SK-N-SH treated with all-trans-retinoic acid at 6 μM for 48 hours (cell line): ENCODE measurements at regions not wholly inside any gene's neighbourhood (a gene's known extent, or its start where the extent isn't known, plus 50 kb on each side); places are given as distances from the start of the nearest gene placed in this dataset.
"Not testable (repeated sequence)": the region's sequence is repeated elsewhere in the genome, so short reads cannot be mapped to it uniquely, and the experiment has no call there.

ENCODE experiments used
- ATAC-seq: fragments of 200-7000 bp; cut with Tn5 transposase; 3 replicates; pipeline ENCODE4 v1.9.1; 2020; ENCODE audit warnings: mild to moderate bottlenecking, moderate library complexity
- ARNTL ChIP-seq: fragments of 450-650 bp; formaldehyde crosslinking; IDR thresholded peaks from 2 replicates; pipeline ENCODE4 v1.5.0; 2020; ENCODE audit warnings: low read depth, mild to moderate bottlenecking, moderate library complexity, borderline replicate concordance
- BACH2 ChIP-seq: fragments of 250-450 bp; sonication (Bioruptor Pico); IDR thresholded peaks from 2 replicates; pipeline ENCODE4 v1.9.0; 2021; ENCODE audit warnings: mild to moderate bottlenecking, borderline replicate concordance
- CSDC2 ChIP-seq: fragments of 250-450 bp; sonication (Bioruptor Pico); IDR thresholded peaks from 2 replicates; pipeline ENCODE4 v1.5.0; 2020; ENCODE audit warnings: mild to moderate bottlenecking, moderate library complexity
- ESRRG ChIP-seq: fragments of 250-450 bp; sonication (Bioruptor Pico); IDR thresholded peaks from 2 replicates; pipeline ENCODE4 v1.6.1; 2021; ENCODE audit warnings: mild to moderate bottlenecking
- GLIS3 ChIP-seq: fragments of 250-450 bp; sonication (Bioruptor Pico); IDR thresholded peaks from 2 replicates; pipeline ENCODE4 v1.5.0; 2020; ENCODE audit warnings: mild to moderate bottlenecking, moderate library complexity
- ISL1 ChIP-seq: fragments of 250-450 bp; sonication (Bioruptor Pico); IDR thresholded peaks from 2 replicates; pipeline ENCODE4 v2.1.2; 2022; ENCODE audit warnings: mild to moderate bottlenecking, moderate library complexity
- OSR1 ChIP-seq: fragments of 250-450 bp; sonication (Bioruptor Pico); IDR thresholded peaks from 2 replicates; pipeline ENCODE4 v1.8.0; 2022; ENCODE audit warnings: moderate library complexity, mild to moderate bottlenecking, inconsistent platforms
- PATZ1 ChIP-seq: fragments of 250-450 bp; sonication (Bioruptor Pico); IDR thresholded peaks from 2 replicates; pipeline ENCODE4 v1.8.0; 2020; ENCODE audit warnings: mild to moderate bottlenecking, moderate library complexity, borderline replicate concordance
- PPARA ChIP-seq: fragments of 250-450 bp; sonication (Bioruptor Pico); IDR thresholded peaks from 2 replicates; pipeline ENCODE4 v1.5.0; 2020; ENCODE audit warnings: mild to moderate bottlenecking, borderline replicate concordance
- SNAI2 ChIP-seq: fragments of 250-450 bp; sonication (Bioruptor Pico); IDR thresholded peaks from 2 replicates; pipeline ENCODE4 v1.5.0; 2020; ENCODE audit warnings: mild to moderate bottlenecking, moderate library complexity
- TCF4 ChIP-seq: fragments of 250-450 bp; sonication (Bioruptor Pico); IDR thresholded peaks from 2 replicates; pipeline ENCODE4 v1.8.0; 2021; ENCODE audit warnings: mild to moderate bottlenecking, moderate library complexity, borderline replicate concordance
- TOX ChIP-seq: fragments of 250-450 bp; sonication (Bioruptor Pico); IDR thresholded peaks from 2 replicates; pipeline ENCODE4 v1.8.0; 2021; ENCODE audit warnings: mild to moderate bottlenecking, moderate library complexity, borderline replicate concordance
- ZC3H10 ChIP-seq: fragments of 250-450 bp; sonication (Bioruptor Pico); IDR thresholded peaks from 2 replicates; pipeline ENCODE4 v1.5.1; 2021; ENCODE audit warnings: mild to moderate bottlenecking, moderate library complexity
- ZFP3 ChIP-seq: fragments of 250-450 bp; sonication (Bioruptor Pico); IDR thresholded peaks from 2 replicates; pipeline ENCODE4 v1.5.0; 2020; ENCODE audit warnings: mild to moderate bottlenecking, moderate library complexity
- ZFP30 ChIP-seq: fragments of 450-650 bp; formaldehyde crosslinking; IDR thresholded peaks from 2 replicates; pipeline ENCODE4 v1.5.0; 2022; ENCODE audit warnings: mild to moderate bottlenecking, moderate library complexity
- ZNF70 ChIP-seq: fragments of 450-650 bp; formaldehyde crosslinking; IDR thresholded peaks from 2 replicates; pipeline ENCODE4 v1.5.0; 2020; ENCODE audit warnings: mild to moderate bottlenecking, moderate library complexity
- ZNF8 ChIP-seq: fragments of 450-650 bp; formaldehyde crosslinking; IDR thresholded peaks from 2 replicates; pipeline ENCODE4 v1.5.0; 2020; ENCODE audit warnings: mild to moderate bottlenecking, moderate library complexity
- TF ChIP-seq, protein P1 (sequence below): fragments of 250-450 bp; sonication (Bioruptor Pico); IDR thresholded peaks from 2 replicates; pipeline ENCODE4 v1.5.1; 2020; ENCODE audit warnings: low read depth, mild to moderate bottlenecking, moderate library complexity
- TF ChIP-seq, protein P2 (sequence below): fragments of 250-450 bp; sonication (Bioruptor Pico); IDR thresholded peaks from 2 replicates; pipeline ENCODE4 v1.8.0; 2021; ENCODE audit warnings: low read depth, mild to moderate bottlenecking, moderate library complexity, borderline replicate concordance
- TF ChIP-seq, protein P3 (sequence below): fragments of 250-450 bp; sonication (Bioruptor Pico); IDR thresholded peaks from 2 replicates; pipeline ENCODE4 v1.5.0; 2020; ENCODE audit warnings: mild to moderate bottlenecking, moderate library complexity

GRCh38 chr16:86856946-86857586 is 278.7 kb downstream of the FOXL1 start (continued):
- TF ChIP-seq TCF4 (CRISPR knock-in tag) (no peak), PPARA (CRISPR knock-in tag) (no peak), PATZ1 (CRISPR knock-in tag) (no peak), ARNTL (CRISPR knock-in tag) (no peak), GLIS3 (CRISPR knock-in tag) (no peak), CSDC2 (CRISPR knock-in tag) (no peak), ESRRG (CRISPR knock-in tag) (no peak), ZNF8 (CRISPR knock-in tag) (no peak)
- TF ChIP-seq, protein P1, sequence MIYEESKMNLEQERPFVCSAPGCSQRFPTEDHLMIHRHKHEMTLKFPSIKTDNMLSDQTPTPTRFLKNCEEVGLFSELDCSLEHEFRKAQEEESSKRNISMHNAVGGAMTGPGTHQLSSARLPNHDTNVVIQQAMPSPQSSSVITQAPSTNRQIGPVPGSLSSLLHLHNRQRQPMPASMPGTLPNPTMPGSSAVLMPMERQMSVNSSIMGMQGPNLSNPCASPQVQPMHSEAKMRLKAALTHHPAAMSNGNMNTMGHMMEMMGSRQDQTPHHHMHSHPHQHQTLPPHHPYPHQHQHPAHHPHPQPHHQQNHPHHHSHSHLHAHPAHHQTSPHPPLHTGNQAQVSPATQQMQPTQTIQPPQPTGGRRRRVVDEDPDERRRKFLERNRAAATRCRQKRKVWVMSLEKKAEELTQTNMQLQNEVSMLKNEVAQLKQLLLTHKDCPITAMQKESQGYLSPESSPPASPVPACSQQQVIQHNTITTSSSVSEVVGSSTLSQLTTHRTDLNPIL (CRISPR knock-in tag), result no peak
- TF ChIP-seq, all 23 proteins: peak for 0

DNA sequence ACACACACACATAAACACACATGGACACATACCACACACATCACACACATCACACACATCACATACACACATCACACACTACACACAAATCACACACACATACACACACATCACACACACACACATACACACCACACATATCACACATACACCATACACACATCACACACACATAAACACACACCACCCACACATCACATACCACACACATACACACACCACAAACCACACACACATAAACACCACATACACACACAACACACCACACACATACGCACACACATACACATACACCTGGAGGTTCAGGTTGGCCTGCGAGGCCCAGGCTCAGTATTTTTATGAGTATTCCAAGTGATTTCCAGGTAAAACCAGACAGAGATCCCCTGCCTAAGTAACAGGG is 279.5 kb downstream of the FOXL1 start:
- ATAC-seq, result no peak
- TF ChIP-seq ZFP3 (no peak), ZC3H10 (no peak), PPARA (CRISPR knock-in tag) (no peak), ZNF70 (no peak), BACH2 (CRISPR knock-in tag) (no peak), TOX (no peak)
- TF ChIP-seq, protein P2, sequence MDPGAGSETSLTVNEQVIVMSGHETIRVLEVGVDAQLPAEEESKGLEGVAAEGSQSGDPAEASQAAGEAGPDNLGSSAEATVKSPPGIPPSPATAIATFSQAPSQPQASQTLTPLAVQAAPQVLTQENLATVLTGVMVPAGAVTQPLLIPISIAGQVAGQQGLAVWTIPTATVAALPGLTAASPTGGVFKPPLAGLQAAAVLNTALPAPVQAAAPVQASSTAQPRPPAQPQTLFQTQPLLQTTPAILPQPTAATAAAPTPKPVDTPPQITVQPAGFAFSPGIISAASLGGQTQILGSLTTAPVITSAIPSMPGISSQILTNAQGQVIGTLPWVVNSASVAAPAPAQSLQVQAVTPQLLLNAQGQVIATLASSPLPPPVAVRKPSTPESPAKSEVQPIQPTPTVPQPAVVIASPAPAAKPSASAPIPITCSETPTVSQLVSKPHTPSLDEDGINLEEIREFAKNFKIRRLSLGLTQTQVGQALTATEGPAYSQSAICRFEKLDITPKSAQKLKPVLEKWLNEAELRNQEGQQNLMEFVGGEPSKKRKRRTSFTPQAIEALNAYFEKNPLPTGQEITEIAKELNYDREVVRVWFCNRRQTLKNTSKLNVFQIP (CRISPR knock-in tag), result no peak
- TF ChIP-seq, all 23 proteins: peak for 0

DNA sequence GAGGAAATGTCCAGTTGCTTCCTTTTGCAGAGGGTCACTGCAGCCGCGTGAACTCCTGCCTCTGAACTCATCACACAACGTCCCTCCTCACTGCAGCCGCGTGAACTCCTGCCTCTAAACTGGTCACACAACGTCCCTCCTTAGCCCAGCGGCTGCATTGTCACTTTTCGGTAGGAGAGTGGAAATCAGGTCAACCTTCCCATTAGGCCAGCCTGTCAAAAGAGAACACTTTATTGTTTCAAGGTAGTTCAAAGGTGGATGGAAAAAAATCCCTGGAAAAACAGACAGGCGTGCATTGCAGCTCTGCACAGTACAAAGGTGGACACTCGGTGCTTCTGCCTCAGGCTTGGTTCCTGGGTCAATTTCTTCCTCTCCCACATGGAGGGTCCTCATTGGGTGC is 280.2 kb downstream of the FOXL1 start:
- no peak for TF ChIP-seq SNAI2 (CRISPR knock-in tag)
- no peak for TF ChIP-seq OSR1 (CRISPR knock-in tag)
- no peak for TF ChIP-seq ISL1 (CRISPR knock-in tag)
- no peak for TF ChIP-seq CSDC2 (CRISPR knock-in tag)
- TF ChIP-seq ARNTL (CRISPR knock-in tag), result no peak
- TF ChIP-seq, all 23 proteins: peak for 0
- no peak for ATAC-seq

DNA sequence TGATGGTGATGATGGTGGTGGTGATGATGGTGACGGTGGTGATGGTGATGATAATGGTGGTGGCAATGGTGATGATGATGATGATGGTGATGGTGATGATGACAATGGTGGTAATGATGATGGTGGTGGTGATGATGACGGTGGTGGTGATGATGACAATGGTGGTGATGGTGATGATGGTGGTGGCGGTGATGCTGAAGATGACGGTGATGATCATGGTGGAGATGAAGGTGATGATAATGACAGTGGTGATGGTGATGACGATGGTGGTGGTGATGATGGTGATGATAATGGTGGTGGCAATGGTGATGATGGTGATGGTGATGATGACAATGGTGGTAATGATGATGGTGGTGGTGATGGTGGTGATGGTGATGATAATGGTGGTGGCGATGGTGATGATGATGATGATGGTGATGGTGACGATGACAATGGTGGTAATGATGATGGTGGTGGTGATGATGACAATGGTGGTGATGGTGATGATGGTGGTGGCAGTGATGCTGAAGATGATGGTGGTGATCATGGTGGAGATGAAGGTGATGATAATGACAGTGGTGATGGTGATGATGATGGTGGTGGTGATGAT is 283.0 kb downstream of the FOXL1 start:
- ATAC-seq, result not testable (repeated sequence)

DNA sequence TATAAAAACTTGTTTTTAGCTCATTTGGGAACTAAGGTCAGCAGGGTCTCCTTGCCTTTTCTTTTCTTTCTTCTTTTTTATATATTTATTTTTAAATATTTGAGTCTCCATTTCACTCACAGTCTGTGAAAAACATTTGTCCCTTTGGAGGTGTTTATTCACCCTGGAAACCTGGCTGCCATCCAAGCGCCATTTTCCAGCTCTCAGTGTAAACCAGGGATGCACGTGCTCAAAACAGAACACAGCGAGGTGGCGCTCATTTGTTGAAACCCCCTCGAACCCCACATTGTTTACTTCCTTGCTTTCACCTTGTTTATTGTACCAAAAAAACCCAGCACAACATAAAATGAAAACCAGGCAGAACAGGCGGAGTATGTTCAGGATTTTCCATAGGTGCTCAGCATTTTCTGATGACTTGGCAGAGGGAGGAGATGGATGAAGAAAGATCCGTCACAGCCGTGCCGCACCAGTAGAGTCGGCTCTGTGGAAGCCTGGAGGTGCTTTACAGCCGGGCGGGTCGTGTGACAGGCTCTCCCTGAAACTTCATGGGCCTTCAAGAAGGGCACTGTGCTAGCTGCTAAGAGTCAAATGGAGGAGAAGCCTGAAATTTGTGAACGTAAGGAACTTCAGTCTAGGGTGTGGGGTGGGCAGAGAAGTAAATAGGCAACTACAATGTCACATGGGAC is 284.4 kb downstream of the FOXL1 start:
- no peak for TF ChIP-seq SNAI2 (CRISPR knock-in tag)
- no peak for ATAC-seq

- no peak for ATAC-seq
- TF ChIP-seq BACH2 (CRISPR knock-in tag), result no peak
- TF ChIP-seq, protein P2 (CRISPR knock-in tag), result no peak
- TF ChIP-seq PPARA (CRISPR knock-in tag), result no peak
- TF ChIP-seq ZFP30 (CRISPR knock-in tag), result no peak
- no peak for TF ChIP-seq ZFP3
- no peak for TF ChIP-seq GLIS3 (CRISPR knock-in tag)
- TF ChIP-seq ZNF70, result no peak
- TF ChIP-seq, protein P3, sequence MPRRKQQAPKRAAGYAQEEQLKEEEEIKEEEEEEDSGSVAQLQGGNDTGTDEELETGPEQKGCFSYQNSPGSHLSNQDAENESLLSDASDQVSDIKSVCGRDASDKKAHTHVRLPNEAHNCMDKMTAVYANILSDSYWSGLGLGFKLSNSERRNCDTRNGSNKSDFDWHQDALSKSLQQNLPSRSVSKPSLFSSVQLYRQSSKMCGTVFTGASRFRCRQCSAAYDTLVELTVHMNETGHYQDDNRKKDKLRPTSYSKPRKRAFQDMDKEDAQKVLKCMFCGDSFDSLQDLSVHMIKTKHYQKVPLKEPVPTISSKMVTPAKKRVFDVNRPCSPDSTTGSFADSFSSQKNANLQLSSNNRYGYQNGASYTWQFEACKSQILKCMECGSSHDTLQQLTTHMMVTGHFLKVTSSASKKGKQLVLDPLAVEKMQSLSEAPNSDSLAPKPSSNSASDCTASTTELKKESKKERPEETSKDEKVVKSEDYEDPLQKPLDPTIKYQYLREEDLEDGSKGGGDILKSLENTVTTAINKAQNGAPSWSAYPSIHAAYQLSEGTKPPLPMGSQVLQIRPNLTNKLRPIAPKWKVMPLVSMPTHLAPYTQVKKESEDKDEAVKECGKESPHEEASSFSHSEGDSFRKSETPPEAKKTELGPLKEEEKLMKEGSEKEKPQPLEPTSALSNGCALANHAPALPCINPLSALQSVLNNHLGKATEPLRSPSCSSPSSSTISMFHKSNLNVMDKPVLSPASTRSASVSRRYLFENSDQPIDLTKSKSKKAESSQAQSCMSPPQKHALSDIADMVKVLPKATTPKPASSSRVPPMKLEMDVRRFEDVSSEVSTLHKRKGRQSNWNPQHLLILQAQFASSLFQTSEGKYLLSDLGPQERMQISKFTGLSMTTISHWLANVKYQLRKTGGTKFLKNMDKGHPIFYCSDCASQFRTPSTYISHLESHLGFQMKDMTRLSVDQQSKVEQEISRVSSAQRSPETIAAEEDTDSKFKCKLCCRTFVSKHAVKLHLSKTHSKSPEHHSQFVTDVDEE (CRISPR knock-in tag), result no peak
- no peak for TF ChIP-seq CSDC2 (CRISPR knock-in tag)
- no peak for TF ChIP-seq PATZ1 (CRISPR knock-in tag)
Observed at GRCh38 chr16:86863609-86864008, 285.3 kb downstream of the FOXL1 start.
